ENCODE measurements at regions not wholly inside any gene's neighbourhood (a gene's known extent, or its start where the extent isn't known, plus 50 kb on each side); places are given as distances from the start of the nearest gene placed in this dataset.

- TF ChIP-seq CTCF (IDR thresholded peaks at IDR 0.05) (no peak), POLR2AphosphoS5 (IDR thresholded peaks at IDR 0.05) (no peak)
Observed at GRCh38 chr3:64801856-64802255, 114.1 kb upstream of the ADAMTS9 start.

Measured in transverse colon (tissue), 4 donors.